Heart left ventricle (tissue), 16 donors: ENCODE measurements at regions not wholly inside any gene's neighbourhood (a gene's known extent, or its start where the extent isn't known, plus 50 kb on each side); places are given as distances from the start of the nearest gene placed in this dataset.
"Not testable (repeated sequence)": the region's sequence is repeated elsewhere in the genome, so short reads cannot be mapped to it uniquely, and the experiment has no call there.

Experiments
- ATAC-seq, 4 donors: fragments of 200-7000 bp; cut with Tn5 transposase; one replicate each; pipeline ENCODE4 v1.9.1; 2020 to 2022; ENCODE audit warnings: moderate library complexity in 4 of 4, mild to moderate bottlenecking in 3 of 4, moderate number of reproducible peaks in 1 of 4
- DNase-seq, 5 donors: peaks; one replicate each; pipeline ENCODE4 v3.0.0-alpha.2; 2020
- H3K27ac ChIP-seq, 12 donors: fragments of 200-600 bp; sonication (generic) in 4 of 12; one replicate each; pipeline versions ENCODE4 v1.5.0 to v1.8.0; 2016 to 2022; ENCODE audit warnings: mild to moderate bottlenecking in 2 of 12
- H3K27me3 ChIP-seq, 9 donors: fragments of 200-600 bp; sonication (generic) in 2 of 9; one replicate each; pipeline versions ENCODE4 v1.5.1 to v1.8.0; 2016 to 2022; ENCODE audit warnings: mild to moderate bottlenecking in 3 of 9
- H3K36me3 ChIP-seq, 9 donors: fragments of 200-600 bp; sonication (generic) in 2 of 9; one replicate each; pipeline versions ENCODE4 v1.5.0 to v1.8.0; 2018 to 2022; ENCODE audit warnings: mild to moderate bottlenecking in 2 of 9
- H3K4me1 ChIP-seq, 12 donors: fragments of 200-600 bp; sonication (generic) in 4 of 12; one replicate each; pipeline versions ENCODE4 v1.5.0 to v1.8.0; 2016 to 2022; ENCODE audit warnings: mild to moderate bottlenecking in 3 of 12
- H3K4me3 ChIP-seq, 12 donors: fragments of 200-600 bp; sonication (generic) in 4 of 12; one replicate each; pipeline versions ENCODE4 v1.5.0 to v1.8.0; 2017 to 2022; ENCODE audit warnings: mild to moderate bottlenecking in 9 of 12, moderate library complexity in 4 of 12
- H3K9me3 ChIP-seq, 12 donors: fragments of 200-600 bp; sonication (generic) in 4 of 12; one replicate each; pipeline versions ENCODE4 v1.5.0 to v1.8.0; 2016 to 2022; ENCODE audit warnings: mild to moderate bottlenecking in 1 of 12
- CTCF ChIP-seq, 12 donors: fragments of 200-600 bp; sonication (generic) in 4 of 12; IDR thresholded peaks; one replicate each; pipeline versions ENCODE4 v1.5.0 to v1.8.0; 2018 to 2022; ENCODE audit warnings: antibody characterized with exemption in 12 of 12, mild to moderate bottlenecking in 5 of 12
- POLR2A ChIP-seq, 2 donors: fragments of 450-650 bp; IDR thresholded peaks; one replicate each; pipeline ENCODE4 v1.6.1; 2017; ENCODE audit warnings: antibody characterized with exemption in 2 of 2, mild to moderate bottlenecking in 2 of 2, moderate library complexity in 2 of 2
- WGBS, 4 donors: extraction: QIAGEN DNeasy Blood & Tissue Kit in 2 of 4; methylation state at CpG; one replicate each; pipeline versions ENCODE4 v1.1.5 to v1.1.7; 2013 to 2018; 5-methylcytosine and 5-hydroxymethylcytosine counted together
- intact Hi-C, 10 donors: fragments of 100-400 bp; cut with DNase I; formaldehyde crosslinking; loops; one replicate each; pipeline versions ENCODE4 v1.11.1 to v1.14.2; 2022
- donor health status: ischemic (EF 13 %, LVEDD 7.1; RV severe dilation, severe dysfunction).
- donor health status: healthy with polysubstance abuse.
- donor health status: DM: no; HTN: yes; CAD: no.
- donor health status: DM: no; HTN: no; CAD: no.
- donor health status: ischemic (EF 25% LVEDD 6.9; RV normal size, moderate dysfunction).
- donor health status: ischemic (EF 25% LVEDD 5.7; RV mildly dilated, moderate dysfunction).
- donor health status: healthy.
- donor health status: DM: yes; HTN: yes; CAD: no.
- donor health status: ischemic (EF 35%, LVEDD 5.7; RV mildly dilated, moderate dysfunction).
- donor health status: nonischemic (EF 11% LVEDD 7.7; RV severe dilation, severe dysfunction).
- donor health status: DM: yes; HTN: yes; CAD: no.
- donor health status: PGD.
- donor health status: ischemic (EF 29% LVEDD 5.4; RV normal size, mild dysfunction).
- donor health status: nonischemic (EF 23%, LVEDD 6.1; RV moderate dilation, normal function).

GRCh38 chr11:12602421-12602820 lies 71.8 kb upstream of the TEAD1 start:
- Histone ChIP-seq H3K9me3 (peaks cover 0 to 4% (median 0%) of the 10 kb centered on the region in 12 donors), H3K4me1 (peaks cover 0 to 37% (median 16%) of the 10 kb centered on the region in 12 donors), H3K27ac (peak overlapping the region in 3 of 12 donors; percentile 5 to 60 (median 19)), H3K36me3 (no peaks in the 10 kb centered on the region), H3K27me3 (no peaks in the 10 kb centered on the region), H3K4me3 (no peak overlapping the region)
- WGBS, 4 donors, result 64 to 76% (median 69%) methylated on average over 4 of the region's 4 CpGs
- intact Hi-C loops, result loop anchor here in 7 of 10 donors (2.0 to 10.0 kb wide), 7 partner anchors 55 to 290 kb away; partner anchors contain the start of gene TEAD1 (in 2 of the 7)
- no peak for ATAC-seq
- TF ChIP-seq CTCF (IDR thresholded peaks at IDR 0.05), result no peak
- no peak for TF ChIP-seq POLR2A (IDR thresholded peaks at IDR 0.05)
- DNase-seq, result no peak

GRCh38 chr11:12603143-12604088 lies 70.8 kb upstream of the TEAD1 start:
- intact Hi-C loops, result loop anchor here in 7 of 10 donors (2.0 to 10.0 kb wide), 7 partner anchors 56 to 289 kb away; partner anchors contain the start of gene TEAD1 (in 2 of the 7)
- Histone ChIP-seq H3K36me3 (no peaks in the 10 kb centered on the region), H3K27ac (peak overlapping the region in 7 of 12 donors; percentile 5 to 60 (median 30)), H3K27me3 (no peaks in the 10 kb centered on the region), H3K4me3 (no peak overlapping the region), H3K9me3 (peaks cover 0 to 7% (median 0%) of the 10 kb centered on the region in 12 donors), H3K4me1 (peaks cover 0 to 36% (median 15%) of the 10 kb centered on the region in 12 donors)
- ATAC-seq (peak in 3 of 4 donors; percentile 13 to 65 (median 34)), DNase-seq (no peak)
- WGBS, 4 donors, result 39 to 74% (median 58%) methylated on average over 3 of the region's 3 CpGs
- TF ChIP-seq POLR2A (IDR thresholded peaks at IDR 0.05) (no peak), CTCF (IDR thresholded peaks at IDR 0.05) (no peak)

GRCh38 chr11:12604557-12605153 lies 69.6 kb upstream of the TEAD1 start:
- ATAC-seq (no peak), DNase-seq (no peak)
- Histone ChIP-seq H3K36me3 (no peaks in the 10 kb centered on the region), H3K27ac (no peak overlapping the region), H3K4me1 (peaks cover 0 to 24% (median 11%) of the 10 kb centered on the region in 12 donors), H3K9me3 (peaks cover 0 to 10% (median 0%) of the 10 kb centered on the region in 12 donors), H3K4me3 (no peak overlapping the region), H3K27me3 (no peaks in the 10 kb centered on the region)
- TF ChIP-seq CTCF (IDR thresholded peaks at IDR 0.05) (no peak), POLR2A (IDR thresholded peaks at IDR 0.05) (no peak)
- intact Hi-C loops, result loop anchor here in 7 of 10 donors (5.0 to 10.0 kb wide), 6 partner anchors 57 to 288 kb away; partner anchors contain the start of gene TEAD1 (in 2 of the 7)
- 46 to 56% (median 52%) methylated on average over 1 of the region's 1 CpG for WGBS, 4 donors

- intact Hi-C loops, result loop anchor here in 1 of 10 donors (10.0 kb wide), 1 partner anchor 208 kb away; no protein-coding TSS in a partner anchor
- ATAC-seq (peak in 1 of 4 donors; percentile 60), DNase-seq (no peak)
- no peak overlapping the region for H3K27ac ChIP-seq
- no peaks in the 10 kb centered on the region for H3K36me3 ChIP-seq
- no peak overlapping the region for H3K4me3 ChIP-seq
- H3K4me1 ChIP-seq, result peaks cover 0 to 22% (median 8%) of the 10 kb centered on the region in 12 donors
- TF ChIP-seq CTCF (IDR thresholded peaks at IDR 0.05) (no peak), POLR2A (IDR thresholded peaks at IDR 0.05) (no peak)
- H3K9me3 ChIP-seq, result peaks cover 0 to 22% (median 5%) of the 10 kb centered on the region in 12 donors
- 64 to 79% (median 69%) methylated on average over 2 of the region's 2 CpGs for WGBS, 4 donors
- H3K27me3 ChIP-seq, result no peaks in the 10 kb centered on the region
Observed at GRCh38 chr11:12606597-12606996, 67.6 kb upstream of the TEAD1 start.

- intact Hi-C loops, result loop anchor here in 1 of 10 donors (10.0 kb wide), 1 partner anchor 206 kb away; no protein-coding TSS in a partner anchor
- H3K9me3 ChIP-seq, result peaks cover 0 to 42% (median 12%) of the 10 kb centered on the region in 12 donors
- H3K27me3 ChIP-seq, H3K4me3 ChIP-seq, H3K4me1 ChIP-seq, H3K36me3 ChIP-seq, DNase-seq, ATAC-seq, H3K27ac ChIP-seq: not testable (repeated sequence)
- WGBS, 4 donors, result 67 to 90% (median 89%) methylated on average over 5 of the region's 5 CpGs
Observed at GRCh38 chr11:12608678-12609077, 65.5 kb upstream of the TEAD1 start.
